Stomach (tissue), 4 donors: ENCODE measurements at regions not wholly inside any gene's neighbourhood (a gene's known extent, or its start where the extent isn't known, plus 50 kb on each side); places are given as distances from the start of the nearest gene placed in this dataset.

Source experiments
- CTCF ChIP-seq, 7 experiments: fragments of 450-650 bp in 4 of 7; fragments of 200-600 bp in 3 of 7; sonication (generic) in 3 of 7; IDR thresholded peaks; one replicate each; pipeline ENCODE4 v1.5.1; 2016 to 2019; ENCODE audit warnings: antibody characterized with exemption in 7 of 7, control low read depth in 2 of 7, mild to moderate bottlenecking in 1 of 7
- EP300 ChIP-seq: sonication (generic); formaldehyde crosslinking; IDR thresholded peaks from one replicate; pipeline ENCODE4 v1.6.1; 2017; ENCODE audit warnings: antibody characterized with exemption
- POLR2A ChIP-seq, 4 donors: fragments of 450-650 bp; IDR thresholded peaks; one replicate each; pipeline ENCODE4 v1.6.1; 2016; ENCODE audit warnings: antibody characterized with exemption in 4 of 4, control low read depth in 2 of 4, mild to moderate bottlenecking in 1 of 4, moderate library complexity in 1 of 4

GRCh38 chr15:66956672-66957430, 108.6 kb upstream of the SMAD3 start:
- no peak for TF ChIP-seq CTCF (IDR thresholded peaks at IDR 0.05)
- TF ChIP-seq POLR2A (IDR thresholded peaks at IDR 0.05): no peak
- TF ChIP-seq EP300: no peak
